ENCODE measurements at regions not wholly inside any gene's neighbourhood (a gene's known extent, or its start where the extent isn't known, plus 50 kb on each side); places are given as distances from the start of the nearest gene placed in this dataset.

DNA sequence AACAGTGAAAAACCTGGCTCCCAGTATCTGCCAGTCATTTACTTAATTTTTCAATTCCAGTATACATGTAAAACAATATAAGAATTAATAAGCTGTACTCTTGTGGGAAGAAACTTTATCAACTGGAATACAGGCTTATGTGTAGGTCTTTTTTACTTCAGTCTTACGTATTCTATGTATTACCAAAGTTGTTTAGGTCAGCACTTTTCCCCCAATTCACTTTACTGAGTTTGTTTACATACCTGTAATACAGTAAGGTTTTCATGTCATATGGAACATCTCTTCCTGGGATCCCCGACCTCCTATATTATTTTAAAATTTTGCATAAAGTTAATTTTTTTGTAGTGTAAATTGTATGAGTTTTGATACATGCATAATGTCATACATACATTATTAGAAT lies 181.8 kb upstream of the OLFM3 start:
- H3K27ac ChIP-seq = no peak overlapping the region
- TF ChIP-seq ZFX (IDR thresholded peaks at IDR 0.05; ENCODE audit: borderline replicate concordance) = no peak
- TF ChIP-seq, protein P1, sequence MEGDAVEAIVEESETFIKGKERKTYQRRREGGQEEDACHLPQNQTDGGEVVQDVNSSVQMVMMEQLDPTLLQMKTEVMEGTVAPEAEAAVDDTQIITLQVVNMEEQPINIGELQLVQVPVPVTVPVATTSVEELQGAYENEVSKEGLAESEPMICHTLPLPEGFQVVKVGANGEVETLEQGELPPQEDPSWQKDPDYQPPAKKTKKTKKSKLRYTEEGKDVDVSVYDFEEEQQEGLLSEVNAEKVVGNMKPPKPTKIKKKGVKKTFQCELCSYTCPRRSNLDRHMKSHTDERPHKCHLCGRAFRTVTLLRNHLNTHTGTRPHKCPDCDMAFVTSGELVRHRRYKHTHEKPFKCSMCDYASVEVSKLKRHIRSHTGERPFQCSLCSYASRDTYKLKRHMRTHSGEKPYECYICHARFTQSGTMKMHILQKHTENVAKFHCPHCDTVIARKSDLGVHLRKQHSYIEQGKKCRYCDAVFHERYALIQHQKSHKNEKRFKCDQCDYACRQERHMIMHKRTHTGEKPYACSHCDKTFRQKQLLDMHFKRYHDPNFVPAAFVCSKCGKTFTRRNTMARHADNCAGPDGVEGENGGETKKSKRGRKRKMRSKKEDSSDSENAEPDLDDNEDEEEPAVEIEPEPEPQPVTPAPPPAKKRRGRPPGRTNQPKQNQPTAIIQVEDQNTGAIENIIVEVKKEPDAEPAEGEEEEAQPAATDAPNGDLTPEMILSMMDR (IDR thresholded peaks at IDR 0.05) = no peak

DNA sequence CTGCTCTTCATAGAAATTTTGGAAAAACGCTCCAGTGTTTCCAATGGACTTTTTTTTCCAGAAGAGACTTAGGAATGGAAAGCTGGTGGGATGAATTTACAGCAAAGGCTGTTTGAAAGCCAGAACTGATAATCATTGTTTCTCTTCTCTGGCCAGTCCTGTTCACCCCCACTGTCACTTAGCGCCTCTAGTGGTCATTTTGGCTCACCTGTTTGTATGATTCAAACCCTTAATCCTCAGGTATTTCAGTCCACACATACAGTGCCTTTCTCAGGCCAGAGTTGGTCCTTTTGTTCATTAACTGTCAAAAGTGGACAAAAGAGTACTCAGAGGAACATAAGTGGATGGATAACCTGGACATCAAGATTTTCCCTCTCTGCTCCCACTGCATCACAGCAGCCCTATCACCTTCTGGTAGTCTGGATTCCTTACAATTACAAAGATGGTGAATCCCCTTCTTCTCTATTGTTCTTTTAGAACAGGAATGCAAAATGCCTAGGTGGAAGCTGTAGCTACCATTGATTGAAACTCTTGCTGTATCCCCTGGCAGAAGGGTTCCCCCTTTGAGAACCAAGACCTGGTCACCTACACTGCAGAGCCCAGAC lies 177.6 kb upstream of the OLFM3 start:
- H3K27ac ChIP-seq = no peak overlapping the region
- no peak for TF ChIP-seq ZFX (IDR thresholded peaks at IDR 0.05; ENCODE audit: borderline replicate concordance)
- TF ChIP-seq, protein P1 (IDR thresholded peaks at IDR 0.05) = peak; percentile 82

DNA sequence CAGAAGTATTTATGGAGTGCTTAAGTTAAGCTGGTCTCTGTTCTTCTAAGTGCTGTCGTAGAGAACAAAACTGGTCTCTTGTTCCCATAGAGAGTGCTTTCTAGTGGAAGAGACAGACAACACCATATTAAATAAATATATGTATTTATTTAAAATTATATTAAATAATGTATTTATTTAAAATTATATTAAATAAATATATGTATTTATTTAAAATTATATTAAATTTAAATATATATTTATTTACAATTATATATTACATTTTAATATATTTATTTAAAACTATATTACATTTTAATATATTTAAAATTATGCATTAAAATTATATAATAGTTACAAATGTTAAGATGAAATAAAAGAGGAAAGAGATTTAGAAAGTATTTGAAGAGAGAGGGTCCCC lies 175.5 kb upstream of the OLFM3 start:
- H3K27ac ChIP-seq = no peak overlapping the region
- TF ChIP-seq, protein P1 (IDR thresholded peaks at IDR 0.05) = no peak
- no peak for TF ChIP-seq ZFX (IDR thresholded peaks at IDR 0.05; ENCODE audit: borderline replicate concordance)

DNA sequence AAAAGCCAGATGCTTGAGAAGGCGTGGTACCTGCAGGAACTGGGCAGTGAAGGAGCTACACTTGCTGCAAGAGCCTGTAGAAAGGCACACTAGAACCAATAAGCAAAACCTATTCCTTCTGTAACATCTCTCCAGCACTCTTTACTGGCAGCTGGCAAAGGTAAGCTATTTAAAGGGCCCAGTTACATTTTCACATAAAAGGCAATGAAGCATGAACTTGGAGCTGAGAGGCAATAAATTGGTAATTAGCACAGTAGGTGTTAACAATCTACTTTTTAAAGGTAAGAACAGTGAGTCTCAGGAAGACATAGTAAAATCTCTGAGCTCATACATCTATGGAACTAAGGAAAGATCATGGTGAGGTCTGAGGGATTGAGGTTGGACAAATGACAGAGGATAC lies 167.1 kb upstream of the OLFM3 start:
- H3K27ac ChIP-seq = no peak overlapping the region
- TF ChIP-seq ZFX (IDR thresholded peaks at IDR 0.05; ENCODE audit: borderline replicate concordance) = no peak
- TF ChIP-seq, protein P1 (IDR thresholded peaks at IDR 0.05) = no peak

DNA sequence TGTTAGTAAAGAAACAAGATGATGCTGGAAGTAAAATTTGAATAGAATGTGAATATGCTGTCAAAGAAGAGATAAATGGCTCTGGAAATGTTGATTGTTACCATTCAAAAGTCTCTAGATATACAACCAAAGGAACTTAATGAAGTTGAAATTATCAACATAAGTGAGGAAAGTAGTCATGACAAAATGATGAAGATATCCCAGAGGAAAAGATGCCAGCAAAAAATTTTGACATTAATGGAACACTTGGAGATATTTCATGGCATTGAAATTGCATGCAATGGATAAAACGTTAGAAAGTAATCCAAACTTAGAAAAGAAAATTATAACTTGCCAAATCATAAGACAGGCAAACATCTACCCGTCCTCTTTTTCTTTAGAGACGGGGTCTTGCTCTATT lies 154.5 kb upstream of the OLFM3 start:
- no peak overlapping the region for H3K27ac ChIP-seq
- no peak for TF ChIP-seq ZFX (IDR thresholded peaks at IDR 0.05; ENCODE audit: borderline replicate concordance)
- TF ChIP-seq, protein P1 (IDR thresholded peaks at IDR 0.05) = no peak

DNA sequence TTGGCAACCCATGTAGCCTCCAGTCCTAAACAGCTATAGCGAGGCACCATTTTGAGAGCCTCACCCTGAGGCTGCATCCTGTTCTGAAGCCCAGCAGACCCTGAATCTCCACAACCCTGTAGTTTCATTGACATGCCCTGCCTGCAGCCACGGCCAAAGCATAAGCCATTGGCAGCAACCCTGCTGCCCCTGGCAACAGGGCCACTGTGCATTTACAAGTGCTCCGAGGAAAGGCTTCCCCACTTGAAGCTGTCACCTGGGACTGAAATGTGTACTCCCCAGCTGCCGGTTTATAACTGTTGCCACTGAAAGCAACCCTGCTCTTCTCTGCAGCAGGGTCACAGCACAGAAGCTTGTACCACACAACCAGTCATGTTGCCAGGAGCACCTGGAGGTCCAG lies 124.2 kb upstream of the OLFM3 start:
- no peak for TF ChIP-seq ZFX (IDR thresholded peaks at IDR 0.05; ENCODE audit: borderline replicate concordance)
- TF ChIP-seq, protein P1 (IDR thresholded peaks at IDR 0.05) = no peak
- no peak overlapping the region for H3K27ac ChIP-seq

DNA sequence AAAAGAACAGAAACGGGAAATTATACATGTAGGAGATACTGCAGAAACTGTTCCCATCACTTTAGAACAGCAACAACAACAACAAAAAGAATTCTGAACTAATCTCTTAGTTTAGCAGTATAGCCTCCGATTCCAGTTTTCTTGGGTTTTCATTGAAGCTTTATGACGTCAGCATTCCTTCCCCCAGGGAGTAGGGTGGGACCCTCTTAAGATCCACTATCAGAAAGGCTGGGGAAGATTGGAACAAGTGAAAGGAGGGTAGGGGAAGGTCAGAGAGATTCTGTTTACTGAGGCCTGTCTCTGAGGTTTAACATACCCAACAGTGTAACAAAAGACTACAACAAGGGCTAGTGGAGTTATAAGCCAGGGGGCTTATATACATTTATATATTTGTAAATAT lies 121.4 kb upstream of the OLFM3 start:
- TF ChIP-seq, protein P1 (IDR thresholded peaks at IDR 0.05) = no peak
- no peak for TF ChIP-seq ZFX (IDR thresholded peaks at IDR 0.05; ENCODE audit: borderline replicate concordance)
- H3K27ac ChIP-seq = no peak overlapping the region

All from 22Rv1 (cell line).